AG20443 (cell line): ENCODE measurements at regions not wholly inside any gene's neighbourhood (a gene's known extent, or its start where the extent isn't known, plus 50 kb on each side); places are given as distances from the start of the nearest gene placed in this dataset.

Experiments
- DNase-seq: peaks from one replicate; pipeline ENCODE4 v3.0.0; 2012; ENCODE audit warnings: low spot score, mixed read lengths

GRCh38 chr16:86089991-86090390 is 191.0 kb downstream of the IRF8 start:
- no peak for DNase-seq

GRCh38 chr16:86090461-86091170 is 191.7 kb downstream of the IRF8 start:
- DNase-seq, result no peak

GRCh38 chr16:86091976-86092375 is 193.0 kb downstream of the IRF8 start:
- DNase-seq, result no peak

GRCh38 chr16:86092586-86093480 is 193.9 kb downstream of the IRF8 start:
- no peak for DNase-seq

GRCh38 chr16:86093801-86094750 is 195.1 kb downstream of the IRF8 start:
- DNase-seq, result no peak

- no peak for DNase-seq
Observed at GRCh38 chr16:86095131-86095752, 196.3 kb downstream of the IRF8 start.

GRCh38 chr16:86095906-86096485 is 197.0 kb downstream of the IRF8 start:
- DNase-seq, result no peak

- DNase-seq, result no peak
Observed at GRCh38 chr16:86096850-86097249, 197.9 kb downstream of the IRF8 start.

GRCh38 chr16:86099326-86099725 is 200.4 kb downstream of the IRF8 start:
- no peak for DNase-seq

- DNase-seq, result no peak
Observed at GRCh38 chr16:86100205-86101136, 201.5 kb downstream of the IRF8 start.

GRCh38 chr16:86101137-86101896 is 202.4 kb downstream of the IRF8 start:
- no peak for DNase-seq

- no peak for DNase-seq
Observed at GRCh38 chr16:86101897-86102157, 202.9 kb downstream of the IRF8 start.

GRCh38 chr16:86103320-86103719 is 204.4 kb downstream of the IRF8 start:
- no peak for DNase-seq

- no peak for DNase-seq
Observed at GRCh38 chr16:86104537-86105048, 205.6 kb downstream of the IRF8 start.

- no peak for DNase-seq
Observed at GRCh38 chr16:86107215-86107825, 208.4 kb downstream of the IRF8 start.

GRCh38 chr16:86108062-86108461 is 209.1 kb downstream of the IRF8 start:
- no peak for DNase-seq

GRCh38 chr16:86110134-86110533 is 211.2 kb downstream of the IRF8 start:
- DNase-seq, result no peak

- no peak for DNase-seq
Observed at GRCh38 chr16:86110726-86111125, 211.8 kb downstream of the IRF8 start.

- no peak for DNase-seq
Observed at GRCh38 chr16:86112178-86112577, 213.2 kb downstream of the IRF8 start.
